Prostate gland (tissue), 2 donors: ENCODE measurements at regions not wholly inside any gene's neighbourhood (a gene's known extent, or its start where the extent isn't known, plus 50 kb on each side); places are given as distances from the start of the nearest gene placed in this dataset.

Experiments
- CTCF ChIP-seq, 4 experiments: fragments of 200-600 bp in 2 of 4; fragments of 450-650 bp in 2 of 4; sonication (generic) in 2 of 4; IDR thresholded peaks; 1 replicate in 3 of 4; 2 replicates in 1 of 4; pipeline ENCODE4 v1.5.1; 2016 to 2019; ENCODE audit warnings: antibody characterized with exemption in 4 of 4, mild to moderate bottlenecking in 2 of 4, moderate library complexity in 2 of 4
- POLR2A ChIP-seq: fragments of 450-650 bp; IDR thresholded peaks from one replicate; pipeline ENCODE4 v1.6.1; 2016; ENCODE audit warnings: antibody characterized with exemption, mild to moderate bottlenecking
- POLR2AphosphoS5 ChIP-seq: sonication (generic); formaldehyde crosslinking; IDR thresholded peaks from one replicate; pipeline ENCODE4 v1.6.1; 2017; ENCODE audit warnings: antibody characterized with exemption

GRCh38 chr7:145848691-145849090 lies 267.9 kb upstream of the CNTNAP2 start:
- TF ChIP-seq POLR2A = no peak
- no peak for TF ChIP-seq POLR2AphosphoS5
- TF ChIP-seq CTCF (IDR thresholded peaks at IDR 0.05) = no peak
